Stomach (tissue), 4 donors: ENCODE measurements at regions not wholly inside any gene's neighbourhood (a gene's known extent, or its start where the extent isn't known, plus 50 kb on each side); places are given as distances from the start of the nearest gene placed in this dataset.

ENCODE experiments used
- CTCF ChIP-seq, 7 experiments: fragments of 450-650 bp in 4 of 7; fragments of 200-600 bp in 3 of 7; sonication (generic) in 3 of 7; IDR thresholded peaks; one replicate each; pipeline ENCODE4 v1.5.1; 2016 to 2019; ENCODE audit warnings: antibody characterized with exemption in 7 of 7, control low read depth in 2 of 7, mild to moderate bottlenecking in 1 of 7
- POLR2AphosphoS5 ChIP-seq, 3 donors: sonication (generic); formaldehyde crosslinking; IDR thresholded peaks; one replicate each; pipeline ENCODE4 v1.6.1; 2016; ENCODE audit warnings: antibody characterized with exemption in 3 of 3

GRCh38 chr3:148036331-148036876, 627.2 kb downstream of the ZIC1 start:
- TF ChIP-seq CTCF (IDR thresholded peaks at IDR 0.05) (no peak), POLR2AphosphoS5 (IDR thresholded peaks at IDR 0.05) (no peak)
